22Rv1 (cell line): ENCODE measurements at regions not wholly inside any gene's neighbourhood (a gene's known extent, or its start where the extent isn't known, plus 50 kb on each side); places are given as distances from the start of the nearest gene placed in this dataset.

Experiments
- H3K27ac ChIP-seq: fragments of 450-650 bp; 2 replicates; pipeline ENCODE4 v1.5.1; 2017
- CTCF ChIP-seq: fragments of 450-650 bp; IDR thresholded peaks from 2 replicates; pipeline ENCODE4 v1.5.1; 2017; ENCODE audit warnings: mild to moderate bottlenecking
- ZFX ChIP-seq: fragments of 450-650 bp; IDR thresholded peaks from 2 replicates; pipeline ENCODE4 v1.6.1; 2017; ENCODE audit warnings: antibody characterized with exemption, borderline replicate concordance

- no peak overlapping the region for H3K27ac ChIP-seq
- TF ChIP-seq CTCF (no peak), ZFX (no peak)
Observed at GRCh38 chr7:113298501-113298900, 180.1 kb upstream of the SMIM30 start.

- no peak for TF ChIP-seq ZFX
- TF ChIP-seq CTCF = no peak
- H3K27ac ChIP-seq = no peak overlapping the region
Observed at GRCh38 chr7:113294750-113295149, 176.4 kb upstream of the SMIM30 start.

DNA sequence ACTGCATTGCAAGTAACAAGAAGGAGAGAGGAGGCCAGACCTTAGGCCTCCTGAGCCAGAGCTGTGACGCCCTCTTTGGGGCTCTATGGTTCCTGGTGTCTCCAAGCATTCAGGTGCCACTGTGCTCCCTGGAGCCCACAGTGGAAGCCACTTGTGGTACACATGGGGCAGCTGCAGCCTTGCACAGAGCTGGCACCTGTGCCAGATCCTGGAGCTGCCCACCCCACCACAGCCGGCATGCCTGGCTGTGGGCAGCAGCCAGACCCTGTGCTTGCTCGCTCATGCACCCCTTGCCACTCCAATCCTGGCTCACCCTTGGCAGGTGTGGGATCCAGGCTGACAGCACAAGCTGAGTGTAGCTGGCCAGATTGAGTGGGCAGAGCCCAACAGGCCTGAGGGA is 173.8 kb upstream of the SMIM30 start:
- no peak overlapping the region for H3K27ac ChIP-seq
- TF ChIP-seq ZFX = no peak
- TF ChIP-seq CTCF = no peak

DNA sequence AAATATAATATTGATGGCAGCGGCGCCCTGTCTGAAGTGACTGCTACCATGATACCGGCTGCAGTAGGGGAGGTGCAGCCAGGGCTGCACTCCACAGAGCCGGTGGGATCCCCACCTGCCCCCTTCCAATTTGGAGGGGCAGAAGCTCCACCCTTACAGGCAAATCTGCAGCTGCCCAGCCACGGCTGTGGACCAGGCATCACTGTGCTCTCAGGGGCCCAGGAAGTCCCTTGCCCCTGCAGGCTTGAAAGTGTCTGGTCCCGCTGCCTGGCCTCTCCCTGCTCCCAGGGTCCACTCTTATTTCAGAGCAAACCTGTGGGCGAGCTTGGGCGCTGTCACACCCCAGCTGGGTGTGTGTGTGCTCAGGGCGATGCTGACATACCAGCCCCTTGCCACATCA is 172.7 kb upstream of the SMIM30 start:
- H3K27ac ChIP-seq = no peak overlapping the region
- TF ChIP-seq CTCF (no peak), ZFX (no peak)

DNA sequence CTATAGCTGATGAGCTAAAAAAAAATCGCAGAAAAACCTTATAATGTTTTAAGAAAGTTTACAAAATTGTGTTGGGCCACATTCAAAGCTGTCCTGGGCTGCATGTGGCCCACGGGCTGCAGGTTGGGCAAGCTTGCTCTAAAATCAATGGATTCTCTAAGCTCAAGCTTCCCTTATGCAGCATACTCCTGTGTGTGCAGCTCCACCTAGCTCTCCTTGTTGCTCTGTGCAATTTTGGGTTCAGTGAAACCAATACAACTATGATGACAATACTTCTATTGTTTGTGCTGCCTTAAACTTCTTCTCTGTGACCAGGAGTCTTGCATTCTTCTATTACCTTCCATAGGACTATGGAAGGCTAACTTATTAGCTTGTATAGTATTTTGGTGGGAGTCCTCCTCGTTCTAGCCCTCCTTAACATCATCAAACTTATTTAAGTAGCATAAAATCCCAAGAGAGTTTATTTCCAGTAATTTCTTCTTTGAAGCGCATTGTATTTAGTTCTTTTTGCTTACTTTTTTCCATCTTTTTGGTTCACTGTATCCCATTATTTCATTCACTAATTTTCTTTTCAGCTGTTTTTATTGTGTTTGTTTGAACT is 170.9 kb upstream of the SMIM30 start:
- no peak for TF ChIP-seq ZFX
- peak; percentile 84 for TF ChIP-seq CTCF
- H3K27ac ChIP-seq = no peak overlapping the region

DNA sequence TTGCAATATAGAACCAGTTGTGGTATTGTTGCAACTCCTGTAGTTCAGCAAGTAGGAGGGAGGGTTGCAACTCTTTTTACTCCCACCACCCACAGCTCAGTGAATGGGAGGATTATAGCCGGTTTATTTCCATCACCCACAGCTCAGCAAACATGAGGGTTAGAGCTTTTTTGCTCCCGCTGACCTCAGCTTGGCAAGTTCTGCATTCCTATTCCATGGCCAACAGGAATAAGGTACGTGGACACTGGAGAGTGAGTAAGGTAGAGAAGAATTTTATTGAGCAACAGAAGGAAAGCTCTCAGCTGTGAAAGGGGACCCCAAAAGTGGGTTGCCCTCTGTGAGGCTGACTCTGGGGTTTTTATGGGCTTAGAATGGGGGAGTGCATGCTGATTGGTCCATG is 167.1 kb upstream of the SMIM30 start:
- H3K27ac ChIP-seq = no peak overlapping the region
- no peak for TF ChIP-seq ZFX
- TF ChIP-seq CTCF = no peak

DNA sequence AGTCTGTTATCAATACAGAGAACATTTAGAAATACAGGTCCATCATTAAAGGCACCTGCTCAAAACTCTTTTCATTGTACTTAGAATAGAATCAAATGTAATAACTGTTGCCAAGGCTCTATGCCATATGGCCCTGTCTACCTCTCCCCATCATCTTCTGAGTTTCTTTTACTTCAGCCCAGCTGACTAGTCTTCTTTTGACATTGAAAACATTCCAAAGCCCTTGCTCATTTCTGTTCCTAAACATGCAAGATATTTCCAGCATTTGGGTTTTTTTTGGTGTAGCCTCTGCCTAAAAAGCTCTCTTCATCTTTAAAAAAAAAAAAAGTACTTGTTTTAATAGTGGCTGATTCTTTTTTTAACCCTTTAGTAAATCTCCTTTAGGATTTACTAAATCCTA is 165.5 kb upstream of the SMIM30 start:
- TF ChIP-seq CTCF = no peak
- no peak for TF ChIP-seq ZFX

More for the DNA sequence above, 165.5 kb upstream of the SMIM30 start:
- no peak overlapping the region for H3K27ac ChIP-seq
